Epithelial cell of proximal tubule (primary cell): ENCODE measurements at regions not wholly inside any gene's neighbourhood (a gene's known extent, or its start where the extent isn't known, plus 50 kb on each side); places are given as distances from the start of the nearest gene placed in this dataset.

Experiments used
- DNase-seq: peaks from one replicate; pipeline ENCODE4 v3.0.0-alpha.2; 2011; ENCODE audit warnings: low read depth
- H3K4me3 ChIP-seq: 2 replicates; pipeline ENCODE4 v1.5.1; 2011; ENCODE audit warnings: low read depth, mild to moderate bottlenecking, low read length
- CTCF ChIP-seq: conservative IDR thresholded peaks from 2 replicates; pipeline ENCODE4 v1.5.1; 2012; ENCODE audit warnings: low read depth, mild to moderate bottlenecking, low read length

- no peak for DNase-seq
- H3K4me3 ChIP-seq = no peak overlapping the region
- no peak for TF ChIP-seq CTCF
Measured at GRCh38 chr21:27817074-27817473, 850.2 kb upstream of the ADAMTS5 start.

- no peak for TF ChIP-seq CTCF
- DNase-seq = no peak
Measured at GRCh38 chr21:27816301-27816700, 849.4 kb upstream of the ADAMTS5 start.

GRCh38 chr21:27814226-27814625 is 847.3 kb upstream of the ADAMTS5 start:
- no peak for TF ChIP-seq CTCF
- no peak overlapping the region for H3K4me3 ChIP-seq
- no peak for DNase-seq

More at GRCh38 chr21:27816301-27816700, 849.4 kb upstream of the ADAMTS5 start:
- H3K4me3 ChIP-seq = no peak overlapping the region

GRCh38 chr21:27813750-27814149 is 846.9 kb upstream of the ADAMTS5 start:
- no peak for TF ChIP-seq CTCF
- no peak for DNase-seq
- H3K4me3 ChIP-seq = no peak overlapping the region

GRCh38 chr21:27813344-27813743 is 846.5 kb upstream of the ADAMTS5 start:
- H3K4me3 ChIP-seq = no peak overlapping the region

GRCh38 chr21:27812279-27812678 is 845.4 kb upstream of the ADAMTS5 start:
- H3K4me3 ChIP-seq = no peak overlapping the region
- no peak for TF ChIP-seq CTCF
- DNase-seq = no peak

More at GRCh38 chr21:27813344-27813743, 846.5 kb upstream of the ADAMTS5 start:
- no peak for TF ChIP-seq CTCF
- no peak for DNase-seq

GRCh38 chr21:27808923-27809322 is 842.0 kb upstream of the ADAMTS5 start:
- DNase-seq = no peak
- H3K4me3 ChIP-seq = no peak overlapping the region
- TF ChIP-seq CTCF = no peak
